ENCODE measurements at regions not wholly inside any gene's neighbourhood (a gene's known extent, or its start where the extent isn't known, plus 50 kb on each side); places are given as distances from the start of the nearest gene placed in this dataset.

GRCh38 chr5:57683036-57683630 lies 200.5 kb upstream of the ACTBL2 start:
- no peak for DNase-seq (ENCODE audit: low read depth, low spot score)

GRCh38 chr5:57681942-57682341 lies 199.3 kb upstream of the ACTBL2 start:
- DNase-seq (ENCODE audit: low read depth, low spot score) = no peak

- no peak for DNase-seq (ENCODE audit: low read depth, low spot score)
These were observed 198.1 kb upstream of the ACTBL2 start for GRCh38 chr5:57680686-57681085.

GRCh38 chr5:57677235-57677634 lies 194.6 kb upstream of the ACTBL2 start:
- no peak for DNase-seq (ENCODE audit: low read depth, low spot score)

- no peak for DNase-seq (ENCODE audit: low read depth, low spot score)
These were observed 193.8 kb upstream of the ACTBL2 start for GRCh38 chr5:57676222-57677098.

GRCh38 chr5:57675236-57675635 lies 192.6 kb upstream of the ACTBL2 start:
- DNase-seq (ENCODE audit: low read depth, low spot score) = no peak

- DNase-seq (ENCODE audit: low read depth, low spot score) = no peak
These were observed 188.8 kb upstream of the ACTBL2 start for GRCh38 chr5:57671371-57671770.

- no peak for DNase-seq (ENCODE audit: low read depth, low spot score)
These were observed 184.0 kb upstream of the ACTBL2 start for GRCh38 chr5:57666582-57666981.

- no peak for DNase-seq (ENCODE audit: low read depth, low spot score)
These were observed 182.7 kb upstream of the ACTBL2 start for GRCh38 chr5:57665146-57665936.

GRCh38 chr5:57664700-57665099 lies 182.1 kb upstream of the ACTBL2 start:
- no peak for DNase-seq (ENCODE audit: low read depth, low spot score)

- DNase-seq (ENCODE audit: low read depth, low spot score) = no peak
These were observed 180.9 kb upstream of the ACTBL2 start for GRCh38 chr5:57663466-57663865.

- no peak for DNase-seq (ENCODE audit: low read depth, low spot score)
These were observed 180.4 kb upstream of the ACTBL2 start for GRCh38 chr5:57662991-57663390.

GRCh38 chr5:57659886-57660285 lies 177.3 kb upstream of the ACTBL2 start:
- DNase-seq (ENCODE audit: low read depth, low spot score) = no peak

- no peak for DNase-seq (ENCODE audit: low read depth, low spot score)
These were observed 175.4 kb upstream of the ACTBL2 start for GRCh38 chr5:57658018-57658417.

- DNase-seq (ENCODE audit: low read depth, low spot score) = no peak
These were observed 172.6 kb upstream of the ACTBL2 start for GRCh38 chr5:57655228-57655627.

- DNase-seq (ENCODE audit: low read depth, low spot score) = no peak
These were observed 171.2 kb upstream of the ACTBL2 start for GRCh38 chr5:57653636-57654290.

- no peak for DNase-seq (ENCODE audit: low read depth, low spot score)
These were observed 168.5 kb upstream of the ACTBL2 start for GRCh38 chr5:57651127-57651526.

GRCh38 chr5:57650360-57651069 lies 167.9 kb upstream of the ACTBL2 start:
- DNase-seq (ENCODE audit: low read depth, low spot score) = peak; percentile 80

GRCh38 chr5:57642698-57643097 lies 160.1 kb upstream of the ACTBL2 start:
- DNase-seq (ENCODE audit: low read depth, low spot score) = no peak

GRCh38 chr5:57642066-57642465 lies 159.5 kb upstream of the ACTBL2 start:
- DNase-seq (ENCODE audit: low read depth, low spot score) = peak; percentile 7

- no peak for DNase-seq (ENCODE audit: low read depth, low spot score)
These were observed 152.7 kb upstream of the ACTBL2 start for GRCh38 chr5:57635146-57635777.

All from iPS DF 19.7 (cell line).